Omental fat pad (tissue), 3 donors: ENCODE measurements at regions not wholly inside any gene's neighbourhood (a gene's known extent, or its start where the extent isn't known, plus 50 kb on each side); places are given as distances from the start of the nearest gene placed in this dataset.

Source experiments
- ATAC-seq: fragments of 150-250 bp; one replicate; pipeline ENCODE4 v1.9.1; 2016; ENCODE audit warnings: mild to moderate bottlenecking, moderate library complexity; ENCODE audit not compliant: low FRiP score
- DNase-seq: peaks from one replicate; pipeline ENCODE4 v3.0.0-alpha.2; 2019; ENCODE audit warnings: low spot score
- TF ChIP-seq, protein P1 (sequence below), 3 donors: fragments of 450-650 bp; IDR thresholded peaks; one replicate each; pipeline ENCODE4 v1.5.1; 2016 to 2017; ENCODE audit warnings: antibody characterized with exemption in 3 of 3, mild to moderate bottlenecking in 3 of 3, moderate library complexity in 2 of 3

DNA sequence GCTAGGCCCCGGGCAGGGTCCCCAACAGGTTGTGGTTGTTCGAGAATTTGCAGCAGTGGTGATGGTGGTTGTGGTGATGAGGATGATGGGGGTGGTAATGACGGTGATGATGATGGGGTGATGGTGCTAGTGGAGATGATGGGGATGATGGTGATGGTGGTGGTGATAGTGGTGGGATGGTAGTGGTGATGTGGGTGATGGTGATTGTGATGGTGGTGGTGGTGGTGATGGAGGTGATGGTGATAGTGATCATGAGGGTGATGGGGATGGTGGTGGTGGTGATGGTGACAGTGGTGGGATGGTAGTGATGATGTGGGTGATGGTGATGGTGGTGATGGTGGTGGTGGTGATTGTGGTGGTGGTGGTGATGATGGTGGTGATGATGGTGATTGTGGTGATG lies 343.3 kb downstream of the SEC14L1 start:
- DNase-seq, result no peak
- TF ChIP-seq, protein P1, sequence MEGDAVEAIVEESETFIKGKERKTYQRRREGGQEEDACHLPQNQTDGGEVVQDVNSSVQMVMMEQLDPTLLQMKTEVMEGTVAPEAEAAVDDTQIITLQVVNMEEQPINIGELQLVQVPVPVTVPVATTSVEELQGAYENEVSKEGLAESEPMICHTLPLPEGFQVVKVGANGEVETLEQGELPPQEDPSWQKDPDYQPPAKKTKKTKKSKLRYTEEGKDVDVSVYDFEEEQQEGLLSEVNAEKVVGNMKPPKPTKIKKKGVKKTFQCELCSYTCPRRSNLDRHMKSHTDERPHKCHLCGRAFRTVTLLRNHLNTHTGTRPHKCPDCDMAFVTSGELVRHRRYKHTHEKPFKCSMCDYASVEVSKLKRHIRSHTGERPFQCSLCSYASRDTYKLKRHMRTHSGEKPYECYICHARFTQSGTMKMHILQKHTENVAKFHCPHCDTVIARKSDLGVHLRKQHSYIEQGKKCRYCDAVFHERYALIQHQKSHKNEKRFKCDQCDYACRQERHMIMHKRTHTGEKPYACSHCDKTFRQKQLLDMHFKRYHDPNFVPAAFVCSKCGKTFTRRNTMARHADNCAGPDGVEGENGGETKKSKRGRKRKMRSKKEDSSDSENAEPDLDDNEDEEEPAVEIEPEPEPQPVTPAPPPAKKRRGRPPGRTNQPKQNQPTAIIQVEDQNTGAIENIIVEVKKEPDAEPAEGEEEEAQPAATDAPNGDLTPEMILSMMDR (IDR thresholded peaks at IDR 0.05), result no peak

GRCh38 chr17:77485089-77485833 lies 344.5 kb downstream of the SEC14L1 start:
- DNase-seq (no peak), ATAC-seq (no peak)
- TF ChIP-seq, protein P1 (IDR thresholded peaks at IDR 0.05), result no peak

More for the DNA sequence above, 343.3 kb downstream of the SEC14L1 start:
- ATAC-seq, result no peak

DNA sequence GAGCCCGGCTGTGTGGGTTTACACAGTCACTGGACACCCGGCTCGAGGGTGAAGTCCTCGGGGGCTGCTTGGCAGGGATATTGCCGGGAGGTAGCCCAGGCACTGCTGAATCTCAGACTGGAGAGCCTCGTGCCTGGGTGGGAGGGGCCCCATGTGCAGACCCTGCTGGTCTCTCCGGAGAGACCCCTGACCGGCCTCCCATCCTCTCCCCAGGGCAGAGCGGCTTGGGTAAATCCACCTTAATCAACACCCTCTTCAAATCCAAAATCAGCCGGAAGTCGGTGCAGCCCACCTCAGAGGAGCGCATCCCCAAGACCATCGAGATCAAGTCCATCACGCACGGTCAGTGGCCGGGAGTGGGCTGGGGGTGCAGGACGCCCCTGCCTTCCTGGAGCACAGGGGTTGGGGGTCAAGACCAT lies 346.5 kb downstream of the SEC14L1 start:
- ATAC-seq (no peak), DNase-seq (no peak)
- TF ChIP-seq, protein P1 (IDR thresholded peaks at IDR 0.05), result no peak

DNA sequence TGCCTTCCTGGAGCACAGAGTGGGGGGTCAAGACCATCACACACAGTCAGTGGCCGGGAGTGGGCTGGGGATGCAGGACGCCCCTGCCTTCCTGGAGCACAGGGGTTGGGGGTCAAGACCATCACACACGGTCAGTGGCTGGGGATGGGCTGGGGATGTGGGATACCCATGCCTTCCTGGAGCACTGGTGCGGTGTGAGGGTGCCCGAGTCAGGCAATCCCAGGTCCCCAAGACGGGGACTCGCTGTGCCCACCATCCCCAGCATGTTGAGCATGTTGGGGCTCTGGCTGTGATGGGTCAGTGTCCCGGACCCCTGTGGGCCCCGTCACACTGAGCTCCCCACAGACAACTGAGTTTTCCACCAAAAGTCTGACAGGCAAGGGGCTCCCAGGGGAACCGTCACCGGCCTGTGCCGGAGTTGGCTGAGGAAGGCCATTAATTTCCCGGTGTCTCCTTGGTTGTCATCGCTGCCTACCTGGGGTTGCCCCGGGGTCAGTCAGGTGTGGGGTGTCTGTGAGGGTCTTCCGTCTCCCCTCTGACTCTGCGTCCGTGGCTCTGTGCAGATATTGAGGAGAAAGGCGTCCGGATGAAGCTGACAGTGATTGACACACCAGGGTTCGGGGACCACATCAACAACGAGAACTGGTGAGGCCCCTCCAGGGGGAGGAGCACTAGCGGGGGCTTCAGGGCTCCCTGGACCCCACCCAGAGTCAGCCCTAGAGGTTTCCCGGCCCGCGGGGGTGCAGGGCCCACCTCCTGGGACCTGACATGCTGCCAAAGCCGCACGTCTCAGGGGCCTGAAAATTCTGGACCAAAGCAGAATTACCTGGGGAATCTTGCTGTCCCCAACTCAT lies 347.1 kb downstream of the SEC14L1 start:
- TF ChIP-seq, protein P1 (IDR thresholded peaks at IDR 0.05), result no peak
- ATAC-seq (no peak), DNase-seq (no peak)

- TF ChIP-seq, protein P1 (IDR thresholded peaks at IDR 0.05), result no peak
- ATAC-seq, result no peak
- no peak for DNase-seq
Observed at GRCh38 chr17:77488531-77489238, 347.9 kb downstream of the SEC14L1 start.

GRCh38 chr17:77489239-77489892 lies 348.6 kb downstream of the SEC14L1 start:
- DNase-seq (no peak), ATAC-seq (peak; percentile 3)
- TF ChIP-seq, protein P1 (IDR thresholded peaks at IDR 0.05), result no peak
